Aorta (tissue), 5 donors: ENCODE measurements at regions not wholly inside any gene's neighbourhood (a gene's known extent, or its start where the extent isn't known, plus 50 kb on each side); places are given as distances from the start of the nearest gene placed in this dataset.

Experiments
- ATAC-seq: fragments of 200-7000 bp; cut with Tn5 transposase; one replicate; pipeline ENCODE4 v1.9.1; 2022; ENCODE audit warnings: moderate library complexity; ENCODE audit not compliant: low FRiP score
- DNase-seq, 2 donors: peaks; one replicate each; pipeline ENCODE4 v3.0.0-alpha.2; 2020
- H3K27ac ChIP-seq, 2 donors: one replicate each; pipeline ENCODE4 v1.5.1; 2013; ENCODE audit warnings: low read length in 2 of 2, mild to moderate bottlenecking in 2 of 2, moderate library complexity in 2 of 2, control low read depth in 1 of 2, inconsistent platforms in 1 of 2, low read depth in 1 of 2
- H3K27me3 ChIP-seq, 2 donors: one replicate each; pipeline ENCODE4 v1.6.1; 2013; ENCODE audit warnings: control low read depth in 1 of 2, low read length in 1 of 2, mild to moderate bottlenecking in 1 of 2, moderate library complexity in 1 of 2; ENCODE audit not compliant: insufficient read depth in 2 of 2, control insufficient read depth in 1 of 2
- H3K36me3 ChIP-seq, 2 donors: one replicate each; pipeline ENCODE4 v1.6.1; 2013; ENCODE audit warnings: control low read depth in 1 of 2, low read length in 1 of 2, mild to moderate bottlenecking in 1 of 2; ENCODE audit not compliant: insufficient read depth in 2 of 2, control insufficient read depth in 1 of 2
- H3K4me1 ChIP-seq, 2 donors: one replicate each; pipeline ENCODE4 v1.6.1; 2013; ENCODE audit warnings: low read length in 2 of 2, control low read depth in 1 of 2, mild to moderate bottlenecking in 1 of 2, moderate library complexity in 1 of 2; ENCODE audit not compliant: insufficient read depth in 2 of 2, control insufficient read depth in 1 of 2
- H3K4me3 ChIP-seq, 2 donors: one replicate each; pipeline ENCODE4 v1.5.1; 2013; ENCODE audit warnings: low read length in 2 of 2, control low read depth in 1 of 2, mild to moderate bottlenecking in 1 of 2
- H3K9me3 ChIP-seq: one replicate; pipeline ENCODE4 v1.6.1; 2013; ENCODE audit warnings: mild to moderate bottlenecking, low read length; ENCODE audit not compliant: control insufficient read depth
- WGBS, 2 donors: extraction: QIAGEN DNeasy Blood & Tissue Kit; methylation state at CpG; one replicate each; pipeline ENCODE4 v1.1.7; 2013; 5-methylcytosine and 5-hydroxymethylcytosine counted together
- intact Hi-C, 2 donors: fragments of 100-400 bp; cut with DNase I; formaldehyde crosslinking; loops; one replicate each; pipeline versions ENCODE4 v1.14.2 to v1.15.0; 2022
- donor health status: healthy with polysubstance abuse.
- donor health status: Bipolar disorder and iron deficiency.
- donor health status: DM: no; HTN: no; CAD: no.
- donor health status: DM: no; HTN: no; CAD: no.
- donor health status: DM: yes; HTN: yes; CAD: no.

- ATAC-seq: no peak
- WGBS, 2 donors: 74 to 78% methylated on average over 1 of the region's 1 CpG
- no peak overlapping the region for H3K4me3 ChIP-seq
- no peak for DNase-seq
- no peaks in the 10 kb centered on the region for H3K36me3 ChIP-seq
- intact Hi-C loops: no loop called here
- no peaks in the 10 kb centered on the region for H3K27me3 ChIP-seq
- H3K27ac ChIP-seq: no peak overlapping the region
- no peaks in the 10 kb centered on the region for H3K4me1 ChIP-seq
- H3K9me3 ChIP-seq: no peaks in the 10 kb centered on the region
Observed at GRCh38 chr20:6519556-6519955, 247.9 kb upstream of the BMP2 start.

GRCh38 chr20:6515261-6515660 lies 252.2 kb upstream of the BMP2 start:
- 3 to 4% methylated on average over 1 of the region's 1 CpG for WGBS, 2 donors
- Histone ChIP-seq H3K4me3 (no peak overlapping the region), H3K4me1 (no peaks in the 10 kb centered on the region), H3K9me3 (no peaks in the 10 kb centered on the region), H3K36me3 (no peaks in the 10 kb centered on the region), H3K27me3 (no peaks in the 10 kb centered on the region), H3K27ac (no peak overlapping the region)
- DNase-seq (no peak), ATAC-seq (no peak)
- intact Hi-C loops: no loop called here

- no peaks in the 10 kb centered on the region for H3K36me3 ChIP-seq
- H3K4me1 ChIP-seq: no peaks in the 10 kb centered on the region
- no peak overlapping the region for H3K4me3 ChIP-seq
- no peak overlapping the region for H3K27ac ChIP-seq
- no peaks in the 10 kb centered on the region for H3K9me3 ChIP-seq
- H3K27me3 ChIP-seq: no peaks in the 10 kb centered on the region
- ATAC-seq (no peak), DNase-seq (no peak)
- intact Hi-C loops: no loop called here
- WGBS, 2 donors: 8 to 13% methylated on average over 6 of the region's 6 CpGs
Observed at GRCh38 chr20:6513599-6513998, 253.9 kb upstream of the BMP2 start.

DNA sequence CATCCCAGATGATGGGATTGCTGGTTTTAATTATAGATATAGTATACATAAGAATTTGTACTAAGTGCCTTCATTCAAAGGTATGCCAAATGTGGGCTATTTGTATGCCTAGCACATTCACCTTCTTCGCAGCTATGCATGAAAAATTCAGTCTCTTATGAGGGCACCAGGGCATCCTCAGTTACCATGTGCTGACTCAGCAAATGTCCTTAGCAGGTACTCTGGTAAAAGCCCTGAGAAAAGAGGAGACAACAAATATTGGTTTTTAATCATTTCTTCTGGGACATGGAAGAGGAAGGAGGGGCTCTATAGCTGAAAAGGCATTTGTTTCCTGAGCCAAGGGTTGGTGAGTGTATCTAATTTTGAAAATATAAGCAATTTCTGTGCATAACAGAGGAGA lies 258.1 kb upstream of the BMP2 start:
- WGBS, 2 donors: 51 to 100% methylated on average over 1 of the region's 1 CpG
- Histone ChIP-seq H3K9me3 (no peaks in the 10 kb centered on the region), H3K27ac (no peak overlapping the region), H3K36me3 (no peaks in the 10 kb centered on the region), H3K4me1 (no peaks in the 10 kb centered on the region), H3K27me3 (no peaks in the 10 kb centered on the region), H3K4me3 (no peak overlapping the region)
- no peak for DNase-seq
- intact Hi-C loops: no loop called here
- no peak for ATAC-seq

- H3K36me3 ChIP-seq: no peaks in the 10 kb centered on the region
- intact Hi-C loops: no loop called here
- no peak overlapping the region for H3K4me3 ChIP-seq
- H3K4me1 ChIP-seq: no peaks in the 10 kb centered on the region
- H3K27ac ChIP-seq: no peak overlapping the region
- 56 to 59% methylated on average over 3 of the region's 3 CpGs for WGBS, 2 donors
- no peak for DNase-seq
- H3K27me3 ChIP-seq: no peaks in the 10 kb centered on the region
- no peaks in the 10 kb centered on the region for H3K9me3 ChIP-seq
- ATAC-seq: no peak
Observed at GRCh38 chr20:6506906-6507305, 260.6 kb upstream of the BMP2 start.

DNA sequence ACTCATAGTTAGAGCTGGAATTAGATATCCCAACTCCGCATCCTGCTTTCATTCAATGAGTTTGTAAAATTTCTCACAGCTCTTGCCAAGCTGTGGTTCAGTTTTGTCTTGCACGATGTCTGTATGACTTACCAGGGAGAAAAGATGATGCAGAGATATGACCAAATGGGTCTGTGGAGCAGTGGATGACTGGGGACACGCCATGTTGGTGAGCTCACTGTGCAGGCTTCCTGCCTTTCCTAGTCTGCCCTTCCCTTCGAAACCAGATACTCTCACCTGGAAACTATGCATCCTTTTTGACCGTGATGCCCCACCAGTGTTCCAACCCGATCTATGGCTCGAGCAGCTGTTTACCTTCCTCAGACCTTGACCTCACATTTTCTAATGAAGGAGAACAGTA lies 262.7 kb upstream of the BMP2 start:
- 89 to 90% methylated on average over 7 of the region's 7 CpGs for WGBS, 2 donors
- no peak for DNase-seq
- intact Hi-C loops: no loop called here

GRCh38 chr20:6504179-6504578 lies 263.3 kb upstream of the BMP2 start:
- no peak for ATAC-seq
- H3K4me1 ChIP-seq: no peaks in the 10 kb centered on the region
- H3K36me3 ChIP-seq: no peaks in the 10 kb centered on the region
- no peak overlapping the region for H3K27ac ChIP-seq
- no peak overlapping the region for H3K4me3 ChIP-seq
- DNase-seq: no peak
- no peaks in the 10 kb centered on the region for H3K27me3 ChIP-seq
- WGBS, 2 donors: 74 to 76% methylated on average over 2 of the region's 2 CpGs
- no peaks in the 10 kb centered on the region for H3K9me3 ChIP-seq
- intact Hi-C loops: no loop called here

More for the DNA sequence above, 262.7 kb upstream of the BMP2 start:
- Histone ChIP-seq H3K9me3 (no peaks in the 10 kb centered on the region), H3K4me1 (no peaks in the 10 kb centered on the region), H3K36me3 (no peaks in the 10 kb centered on the region), H3K27me3 (no peaks in the 10 kb centered on the region), H3K27ac (no peak overlapping the region), H3K4me3 (no peak overlapping the region)
- ATAC-seq: no peak

DNA sequence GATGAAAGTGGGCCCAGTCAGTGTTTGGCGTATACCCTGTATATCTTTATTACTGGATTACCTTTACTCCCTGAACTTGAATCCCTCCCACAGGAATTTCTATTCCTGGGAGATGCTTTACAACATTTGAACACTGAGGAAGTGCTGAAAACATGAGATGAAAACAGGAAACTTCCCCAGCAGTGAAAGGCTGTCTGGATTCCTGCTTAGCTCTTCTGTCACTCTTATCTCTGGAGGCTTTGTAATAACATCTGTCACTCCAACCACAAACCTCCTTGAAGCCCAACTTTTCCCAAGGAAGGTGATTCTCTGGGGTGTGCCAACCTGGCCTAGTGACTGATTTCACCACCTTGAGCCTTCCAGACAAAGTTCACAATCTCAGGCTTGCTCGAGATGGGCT lies 264.5 kb upstream of the BMP2 start:
- no peak for DNase-seq
- WGBS, 2 donors: 92 to 94% methylated on average over 2 of the region's 2 CpGs
- Histone ChIP-seq H3K4me1 (no peaks in the 10 kb centered on the region), H3K36me3 (no peaks in the 10 kb centered on the region), H3K9me3 (no peaks in the 10 kb centered on the region), H3K27ac (no peak overlapping the region), H3K27me3 (no peaks in the 10 kb centered on the region), H3K4me3 (no peak overlapping the region)
- intact Hi-C loops: no loop called here
- ATAC-seq: no peak

GRCh38 chr20:6502219-6502618 lies 265.3 kb upstream of the BMP2 start:
- Histone ChIP-seq H3K27ac (no peak overlapping the region), H3K4me1 (no peaks in the 10 kb centered on the region), H3K36me3 (no peaks in the 10 kb centered on the region), H3K27me3 (no peaks in the 10 kb centered on the region), H3K9me3 (no peaks in the 10 kb centered on the region), H3K4me3 (no peak overlapping the region)
- DNase-seq: no peak
- ATAC-seq: no peak
- WGBS, 2 donors: 54% methylated on average over 2 of the region's 2 CpGs
- intact Hi-C loops: no loop called here
